GM20000 (cell line): ENCODE measurements at regions not wholly inside any gene's neighbourhood (a gene's known extent, or its start where the extent isn't known, plus 50 kb on each side); places are given as distances from the start of the nearest gene placed in this dataset.

Experiments
- DNase-seq: peaks from one replicate; pipeline ENCODE4 v3.0.0; 2012; ENCODE audit warnings: low spot score
- TF ChIP-seq, protein P1 (sequence below): IDR thresholded peaks from 2 replicates; pipeline ENCODE4 v1.5.1; 2012; ENCODE audit warnings: mild to moderate bottlenecking, control low read depth; ENCODE audit errors: extremely low read depth, missing control alignments

- TF ChIP-seq, protein P1, sequence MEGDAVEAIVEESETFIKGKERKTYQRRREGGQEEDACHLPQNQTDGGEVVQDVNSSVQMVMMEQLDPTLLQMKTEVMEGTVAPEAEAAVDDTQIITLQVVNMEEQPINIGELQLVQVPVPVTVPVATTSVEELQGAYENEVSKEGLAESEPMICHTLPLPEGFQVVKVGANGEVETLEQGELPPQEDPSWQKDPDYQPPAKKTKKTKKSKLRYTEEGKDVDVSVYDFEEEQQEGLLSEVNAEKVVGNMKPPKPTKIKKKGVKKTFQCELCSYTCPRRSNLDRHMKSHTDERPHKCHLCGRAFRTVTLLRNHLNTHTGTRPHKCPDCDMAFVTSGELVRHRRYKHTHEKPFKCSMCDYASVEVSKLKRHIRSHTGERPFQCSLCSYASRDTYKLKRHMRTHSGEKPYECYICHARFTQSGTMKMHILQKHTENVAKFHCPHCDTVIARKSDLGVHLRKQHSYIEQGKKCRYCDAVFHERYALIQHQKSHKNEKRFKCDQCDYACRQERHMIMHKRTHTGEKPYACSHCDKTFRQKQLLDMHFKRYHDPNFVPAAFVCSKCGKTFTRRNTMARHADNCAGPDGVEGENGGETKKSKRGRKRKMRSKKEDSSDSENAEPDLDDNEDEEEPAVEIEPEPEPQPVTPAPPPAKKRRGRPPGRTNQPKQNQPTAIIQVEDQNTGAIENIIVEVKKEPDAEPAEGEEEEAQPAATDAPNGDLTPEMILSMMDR = no peak
- no peak for DNase-seq
These were observed 702.8 kb downstream of the INHBA start for GRCh38 chr7:41000042-41000441.

DNA sequence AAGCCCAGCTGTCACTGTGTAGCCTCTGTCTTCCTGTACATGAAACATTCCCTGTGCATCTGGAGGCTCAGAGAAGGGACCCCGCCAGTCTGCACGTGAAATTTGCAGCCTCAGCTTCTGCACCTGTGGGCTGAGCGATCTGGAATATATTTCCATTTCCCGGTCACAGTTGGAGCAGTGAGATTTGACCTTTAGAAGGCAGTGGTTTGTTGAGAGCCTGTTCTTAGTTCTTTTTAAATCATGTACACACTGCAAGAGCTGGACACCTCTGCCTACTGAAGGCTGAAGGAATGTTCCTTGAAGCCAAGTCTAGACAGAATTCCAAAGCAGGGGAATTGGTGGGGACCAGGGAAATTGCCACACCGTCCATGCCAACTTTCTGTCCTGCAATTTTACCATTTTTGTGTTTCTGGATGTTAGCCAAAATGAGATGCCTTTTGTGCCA is 706.6 kb downstream of the INHBA start:
- no peak for DNase-seq
- TF ChIP-seq, protein P1 = no peak

GRCh38 chr7:40990841-40991240 is 712.0 kb downstream of the INHBA start:
- TF ChIP-seq, protein P1 = no peak
- no peak for DNase-seq

- TF ChIP-seq, protein P1 = no peak
- DNase-seq = no peak
These were observed 715.3 kb downstream of the INHBA start for GRCh38 chr7:40987571-40987970.

DNA sequence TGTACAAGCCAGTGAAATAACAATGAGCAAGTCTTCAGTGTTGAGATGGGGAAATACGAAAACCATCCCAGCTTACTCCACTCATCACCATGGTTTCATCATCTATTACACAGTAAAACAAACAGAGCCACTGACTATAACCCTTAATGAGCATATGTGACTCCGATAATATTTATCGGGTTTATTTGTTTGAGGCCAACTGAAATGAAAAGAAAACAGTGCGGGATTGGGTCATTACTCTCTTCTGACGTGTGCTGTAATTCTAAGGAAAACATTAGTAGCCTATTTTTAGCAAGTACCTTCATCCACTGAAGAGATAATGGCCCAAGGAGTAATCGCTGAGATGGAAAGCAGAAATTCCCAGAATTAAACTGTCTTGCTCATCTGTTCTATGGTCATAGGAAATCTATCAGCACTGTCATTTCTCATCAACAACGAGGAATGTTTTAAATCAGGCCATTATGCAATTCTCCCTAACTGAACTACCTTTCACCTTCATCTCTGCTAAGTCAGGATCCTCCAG is 716.5 kb downstream of the INHBA start:
- TF ChIP-seq, protein P1 = no peak
- DNase-seq = no peak

DNA sequence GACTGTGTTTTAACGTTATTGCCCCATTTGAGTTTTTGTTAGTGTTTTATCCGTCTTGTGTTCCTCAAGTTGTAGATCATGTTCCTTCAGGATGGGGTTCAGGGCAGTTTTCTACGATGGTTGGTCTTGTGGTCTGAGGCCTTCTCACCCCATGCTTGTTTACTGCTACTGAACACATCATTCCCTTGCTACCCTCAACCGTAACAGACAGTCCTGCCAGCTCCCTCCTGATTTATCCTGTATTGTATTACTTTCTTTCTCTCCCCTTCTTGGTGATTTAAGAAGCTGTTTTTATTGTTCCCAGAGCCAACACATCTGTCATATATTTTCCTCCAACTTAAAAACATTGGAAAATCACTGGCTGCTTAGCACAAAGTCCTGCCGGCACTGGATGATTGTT is 719.8 kb downstream of the INHBA start:
- DNase-seq = no peak
- TF ChIP-seq, protein P1 = no peak

- TF ChIP-seq, protein P1 = no peak
- no peak for DNase-seq
These were observed 723.6 kb downstream of the INHBA start for GRCh38 chr7:40979296-40979695.

GRCh38 chr7:40978047-40978446 is 724.8 kb downstream of the INHBA start:
- TF ChIP-seq, protein P1 = no peak
- no peak for DNase-seq
